ENCODE measurements at regions not wholly inside any gene's neighbourhood (a gene's known extent, or its start where the extent isn't known, plus 50 kb on each side); places are given as distances from the start of the nearest gene placed in this dataset.

DNA sequence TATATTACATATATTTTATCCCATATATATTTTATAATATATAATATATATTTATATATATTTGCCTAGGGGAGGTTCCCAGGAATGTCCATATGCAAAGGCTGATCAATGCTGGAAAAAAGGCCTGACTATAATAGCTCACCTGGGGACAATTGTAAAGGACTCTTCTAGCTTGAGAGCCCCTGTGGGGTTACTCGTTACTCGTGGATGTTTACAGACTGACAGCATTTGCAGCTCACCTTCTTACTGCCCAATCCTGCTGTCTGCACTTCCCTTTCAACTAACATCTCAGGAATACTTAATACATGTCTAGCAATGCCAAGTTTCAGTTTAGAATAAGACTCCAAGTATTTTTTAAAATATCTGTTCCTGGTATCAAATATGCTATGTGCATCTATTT lies 1365.4 kb upstream of the RAG2 start:
- H3K9me3 Mint-ChIP-seq: peaks cover 27% of the 10 kb centered on the region
- no peak overlapping the region for H3K27ac Mint-ChIP-seq
- TF ChIP-seq, protein P1, sequence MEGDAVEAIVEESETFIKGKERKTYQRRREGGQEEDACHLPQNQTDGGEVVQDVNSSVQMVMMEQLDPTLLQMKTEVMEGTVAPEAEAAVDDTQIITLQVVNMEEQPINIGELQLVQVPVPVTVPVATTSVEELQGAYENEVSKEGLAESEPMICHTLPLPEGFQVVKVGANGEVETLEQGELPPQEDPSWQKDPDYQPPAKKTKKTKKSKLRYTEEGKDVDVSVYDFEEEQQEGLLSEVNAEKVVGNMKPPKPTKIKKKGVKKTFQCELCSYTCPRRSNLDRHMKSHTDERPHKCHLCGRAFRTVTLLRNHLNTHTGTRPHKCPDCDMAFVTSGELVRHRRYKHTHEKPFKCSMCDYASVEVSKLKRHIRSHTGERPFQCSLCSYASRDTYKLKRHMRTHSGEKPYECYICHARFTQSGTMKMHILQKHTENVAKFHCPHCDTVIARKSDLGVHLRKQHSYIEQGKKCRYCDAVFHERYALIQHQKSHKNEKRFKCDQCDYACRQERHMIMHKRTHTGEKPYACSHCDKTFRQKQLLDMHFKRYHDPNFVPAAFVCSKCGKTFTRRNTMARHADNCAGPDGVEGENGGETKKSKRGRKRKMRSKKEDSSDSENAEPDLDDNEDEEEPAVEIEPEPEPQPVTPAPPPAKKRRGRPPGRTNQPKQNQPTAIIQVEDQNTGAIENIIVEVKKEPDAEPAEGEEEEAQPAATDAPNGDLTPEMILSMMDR (conservative IDR thresholded peaks at IDR 0.05): no peak
- peak; percentile 59 for DNase-seq
- H3K9me3 ChIP-seq (ENCODE audit: control insufficient read depth, low read length): peaks cover 27% of the 10 kb centered on the region
- no peaks in the 10 kb centered on the region for H3K27me3 Mint-ChIP-seq (ENCODE audit: insufficient read depth)
- H3K4me1 ChIP-seq (ENCODE audit: control insufficient read depth, insufficient read depth, low read length): no peaks in the 10 kb centered on the region
- no peaks in the 10 kb centered on the region for H3K27me3 ChIP-seq (ENCODE audit: control insufficient read depth, insufficient read depth, low read length, poor library complexity, severe bottlenecking)
- H3K36me3 Mint-ChIP-seq (ENCODE audit: low read depth): peaks cover 9% of the 10 kb centered on the region
- H3K4me3 Mint-ChIP-seq: no peak overlapping the region
- no peak overlapping the region for H3K4me3 ChIP-seq (ENCODE audit: low read length)
- H3K27ac ChIP-seq (ENCODE audit: low read depth, low read length): no peak overlapping the region
- H3K4me1 Mint-ChIP-seq: peaks cover 16% of the 10 kb centered on the region
- H3K9ac ChIP-seq (ENCODE audit: extremely low read depth, low read length, poor library complexity, severe bottlenecking): no peak overlapping the region
- H3K36me3 ChIP-seq (ENCODE audit: control insufficient read depth, insufficient read depth, low read length): no peaks in the 10 kb centered on the region
- WGBS, 2 experiments (ENCODE audit: insufficient coverage in 1 of 2, insufficient read length in 1 of 2): 37 to 43% methylated on average over 2 of the region's 2 CpGs

DNA sequence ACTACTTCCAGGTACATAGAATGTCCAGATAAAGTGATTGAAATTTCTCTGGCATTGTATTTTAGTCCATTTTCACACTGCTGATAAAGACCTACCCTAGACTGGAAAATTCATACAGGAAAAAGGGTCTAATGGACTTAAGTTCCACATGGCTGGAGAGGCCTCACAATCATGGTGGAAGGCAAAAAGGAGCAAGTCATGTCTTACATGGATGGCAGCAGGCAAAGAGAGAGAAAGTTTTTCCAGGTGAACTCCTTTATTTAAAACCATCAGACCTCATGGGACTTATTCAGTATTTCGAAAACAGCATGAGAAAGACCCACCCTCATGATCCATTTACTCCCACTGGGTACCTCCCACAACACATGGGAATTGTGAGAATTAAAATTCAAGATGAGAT lies 1359.7 kb upstream of the RAG2 start:
- peaks cover 7% of the 10 kb centered on the region for H3K36me3 Mint-ChIP-seq (ENCODE audit: low read depth)
- no peak for DNase-seq
- no peaks in the 10 kb centered on the region for H3K27me3 Mint-ChIP-seq (ENCODE audit: insufficient read depth)
- TF ChIP-seq, protein P1 (conservative IDR thresholded peaks at IDR 0.05): no peak
- H3K4me3 ChIP-seq (ENCODE audit: low read length): no peak overlapping the region
- 100% methylated on average over 1 of the region's 1 CpG; no CpG with 5 or more reads in 1 of the 2 experiments for WGBS, 2 experiments (ENCODE audit: insufficient coverage in 1 of 2, insufficient read length in 1 of 2)
- H3K27me3 ChIP-seq (ENCODE audit: control insufficient read depth, insufficient read depth, low read length, poor library complexity, severe bottlenecking): no peaks in the 10 kb centered on the region
- H3K27ac ChIP-seq (ENCODE audit: low read depth, low read length): no peak overlapping the region
- no peaks in the 10 kb centered on the region for H3K4me1 Mint-ChIP-seq
- H3K27ac Mint-ChIP-seq: no peak overlapping the region
- H3K4me1 ChIP-seq (ENCODE audit: control insufficient read depth, insufficient read depth, low read length): no peaks in the 10 kb centered on the region
- no peaks in the 10 kb centered on the region for H3K36me3 ChIP-seq (ENCODE audit: control insufficient read depth, insufficient read depth, low read length)
- H3K9me3 Mint-ChIP-seq: peaks cover 32% of the 10 kb centered on the region
- H3K9ac ChIP-seq (ENCODE audit: extremely low read depth, low read length, poor library complexity, severe bottlenecking): no peak overlapping the region
- peaks cover 25% of the 10 kb centered on the region for H3K9me3 ChIP-seq (ENCODE audit: control insufficient read depth, low read length)
- no peak overlapping the region for H3K4me3 Mint-ChIP-seq

DNA sequence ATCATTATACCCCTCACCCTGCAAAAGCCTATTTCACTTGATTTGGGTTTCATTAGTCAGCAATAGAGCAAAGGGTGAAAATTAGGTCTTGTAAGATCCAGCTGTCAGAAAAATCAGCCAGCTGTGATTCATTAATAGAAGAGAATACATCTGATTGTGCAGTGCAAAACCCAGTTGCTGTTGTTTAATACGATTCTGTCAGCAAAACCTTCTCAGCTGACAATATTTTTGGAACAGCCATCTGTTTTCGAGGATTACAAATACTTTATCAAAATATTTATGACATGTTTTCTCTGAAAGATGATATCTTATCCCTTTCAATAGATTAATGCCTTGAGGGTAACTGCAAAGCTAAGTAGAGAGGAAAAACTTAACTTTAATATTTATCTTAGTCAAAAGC lies 1354.0 kb upstream of the RAG2 start:
- no peaks in the 10 kb centered on the region for H3K4me1 Mint-ChIP-seq
- no peak overlapping the region for H3K27ac Mint-ChIP-seq
- no peaks in the 10 kb centered on the region for H3K4me1 ChIP-seq (ENCODE audit: control insufficient read depth, insufficient read depth, low read length)
- no peak overlapping the region for H3K4me3 Mint-ChIP-seq
- H3K9me3 Mint-ChIP-seq: no peaks in the 10 kb centered on the region
- H3K36me3 ChIP-seq (ENCODE audit: control insufficient read depth, insufficient read depth, low read length): no peaks in the 10 kb centered on the region
- no peaks in the 10 kb centered on the region for H3K27me3 ChIP-seq (ENCODE audit: control insufficient read depth, insufficient read depth, low read length, poor library complexity, severe bottlenecking)
- DNase-seq: no peak
- TF ChIP-seq, protein P1 (conservative IDR thresholded peaks at IDR 0.05): no peak
- no peak overlapping the region for H3K9ac ChIP-seq (ENCODE audit: extremely low read depth, low read length, poor library complexity, severe bottlenecking)
- WGBS, 2 experiments (ENCODE audit: insufficient coverage in 1 of 2, insufficient read length in 1 of 2): 77% methylated on average over 2 of the region's 2 CpGs; no CpG with 5 or more reads in 1 of the 2 experiments
- H3K9me3 ChIP-seq (ENCODE audit: control insufficient read depth, low read length): no peaks in the 10 kb centered on the region
- H3K27me3 Mint-ChIP-seq (ENCODE audit: insufficient read depth): no peaks in the 10 kb centered on the region
- no peak overlapping the region for H3K4me3 ChIP-seq (ENCODE audit: low read length)
- no peaks in the 10 kb centered on the region for H3K36me3 Mint-ChIP-seq (ENCODE audit: low read depth)
- H3K27ac ChIP-seq (ENCODE audit: low read depth, low read length): no peak overlapping the region
